Subcutaneous abdominal adipose tissue (tissue), 5 donors: ENCODE measurements at regions not wholly inside any gene's neighbourhood (a gene's known extent, or its start where the extent isn't known, plus 50 kb on each side); places are given as distances from the start of the nearest gene placed in this dataset.
"Not testable (repeated sequence)": the region's sequence is repeated elsewhere in the genome, so short reads cannot be mapped to it uniquely, and the experiment has no call there.

Experiments
- H3K27ac ChIP-seq: one replicate; pipeline ENCODE4 v1.7.0; 2013; ENCODE audit warnings: low read depth, mild to moderate bottlenecking, inconsistent platforms, low read length, moderate library complexity
- H3K27me3 ChIP-seq, 5 donors: one replicate each; pipeline ENCODE4 v1.7.0; 2013; ENCODE audit warnings: low read length in 5 of 5, inconsistent platforms in 1 of 5; ENCODE audit not compliant: control insufficient read depth in 5 of 5, insufficient read depth in 4 of 5
- H3K36me3 ChIP-seq, 5 donors: one replicate each; pipeline ENCODE4 v1.7.0; 2013; ENCODE audit warnings: low read length in 5 of 5; ENCODE audit not compliant: control insufficient read depth in 5 of 5, insufficient read depth in 5 of 5
- H3K4me1 ChIP-seq, 5 donors: one replicate each; pipeline ENCODE4 v1.7.0; 2013; ENCODE audit warnings: low read length in 5 of 5, mild to moderate bottlenecking in 3 of 5, moderate library complexity in 1 of 5; ENCODE audit not compliant: control insufficient read depth in 5 of 5, insufficient read depth in 5 of 5
- H3K4me3 ChIP-seq, 5 donors: one replicate each; pipeline ENCODE4 v1.7.0; 2013; ENCODE audit warnings: low read length in 5 of 5, low read depth in 1 of 5
- H3K9ac ChIP-seq, 5 donors: one replicate each; pipeline ENCODE4 v1.7.0; 2013; ENCODE audit warnings: low read length in 5 of 5, mild to moderate bottlenecking in 4 of 5, moderate library complexity in 3 of 5
- H3K9me3 ChIP-seq, 5 donors: one replicate each; pipeline ENCODE4 v1.7.0; 2013; ENCODE audit warnings: low read length in 5 of 5; ENCODE audit not compliant: control insufficient read depth in 5 of 5
- donor health status: healthy.
- donor health status: healthy.
- donor health status: healthy.
- donor health status: healthy.
- donor health status: healthy.

DNA sequence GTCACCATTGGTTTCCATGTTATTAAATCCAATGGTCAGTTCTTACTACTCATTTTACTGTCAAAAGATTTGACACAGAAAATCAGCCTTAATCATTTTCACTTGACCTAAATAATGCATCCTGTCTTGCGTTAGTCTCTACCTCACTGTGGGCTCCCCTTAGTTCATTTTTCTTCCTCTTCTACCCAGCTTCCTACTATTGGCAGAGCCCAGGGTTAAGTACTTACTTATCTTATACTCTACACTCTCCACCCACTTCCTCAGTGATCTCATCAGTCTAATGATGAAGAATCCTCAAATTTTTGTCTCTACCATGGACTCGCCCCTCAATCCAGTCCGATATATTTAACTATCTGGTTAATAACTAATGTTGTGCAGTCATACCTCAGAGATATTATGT is 735.9 kb downstream of the KCNT2 start:
- Histone ChIP-seq H3K4me3 (no peak overlapping the region), H3K4me1 (no peaks in the 10 kb centered on the region), H3K9me3 (no peaks in the 10 kb centered on the region), H3K27ac (no peak overlapping the region), H3K9ac (no peak overlapping the region), H3K36me3 (no peaks in the 10 kb centered on the region), H3K27me3 (no peaks in the 10 kb centered on the region)

- Histone ChIP-seq H3K9me3 (no peaks in the 10 kb centered on the region), H3K4me3 (no peak overlapping the region), H3K27me3 (no peaks in the 10 kb centered on the region), H3K9ac (no peak overlapping the region), H3K4me1 (no peaks in the 10 kb centered on the region), H3K27ac (no peak overlapping the region), H3K36me3 (no peaks in the 10 kb centered on the region)
These were observed 740.6 kb downstream of the KCNT2 start for GRCh38 chr1:195867638-195868037.

DNA sequence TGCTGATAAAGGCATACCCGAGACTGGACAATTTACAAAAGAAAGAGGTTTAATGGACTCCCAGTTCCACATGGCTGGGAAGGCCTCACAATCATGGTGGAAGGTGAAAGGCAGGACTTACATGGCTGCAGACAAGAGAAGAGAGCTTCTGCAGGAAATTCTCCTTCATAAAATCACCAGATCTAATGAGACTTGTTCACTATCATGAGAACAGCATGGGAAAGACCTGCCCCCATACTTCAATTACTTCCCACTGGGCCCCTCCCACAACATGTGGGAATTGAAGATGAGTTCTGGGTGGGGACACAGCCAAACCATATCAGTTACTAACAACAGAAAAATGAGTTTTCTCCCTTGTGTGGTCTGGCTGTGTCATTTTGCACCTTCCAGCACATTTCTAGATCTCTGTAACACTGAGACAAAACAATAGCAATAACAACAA is 741.4 kb downstream of the KCNT2 start:
- Histone ChIP-seq H3K4me1 (no peaks in the 10 kb centered on the region), H3K36me3 (no peaks in the 10 kb centered on the region), H3K27me3 (no peaks in the 10 kb centered on the region), H3K9ac (no peak overlapping the region), H3K4me3 (no peak overlapping the region), H3K27ac (no peak overlapping the region), H3K9me3 (no peaks in the 10 kb centered on the region)

DNA sequence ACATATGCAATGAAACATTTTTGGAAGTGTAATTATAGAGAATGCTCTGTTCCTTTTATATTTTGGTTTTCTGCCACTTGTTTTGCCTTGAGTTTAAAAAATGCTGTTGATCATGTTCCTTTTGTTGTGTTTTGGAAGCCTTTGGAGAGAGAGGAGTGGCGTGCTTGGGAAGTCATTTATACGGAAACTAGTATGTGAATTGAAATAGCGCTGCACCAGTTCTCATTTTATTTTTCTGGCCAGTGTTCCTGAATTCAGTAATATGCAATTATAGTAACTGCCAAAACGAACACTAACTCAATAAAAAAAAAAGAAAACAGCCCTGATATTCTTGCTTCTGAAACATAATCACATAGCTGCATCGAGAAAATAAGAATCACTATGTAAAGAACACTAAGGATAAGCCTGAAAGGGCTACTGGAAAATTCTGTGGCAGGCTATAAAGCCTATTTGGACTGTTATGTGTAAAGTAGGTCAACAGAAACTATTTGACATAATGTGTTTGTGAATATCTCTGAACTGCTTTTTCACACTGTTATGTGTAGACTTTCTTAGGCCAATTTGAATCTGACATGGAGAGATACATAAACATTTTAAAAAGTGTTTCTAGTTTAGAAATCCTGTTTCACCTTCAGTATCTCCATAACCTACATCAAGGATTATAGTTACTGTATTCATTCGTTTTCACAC is 742.0 kb downstream of the KCNT2 start:
- H3K27me3 ChIP-seq = no peaks in the 10 kb centered on the region
- H3K36me3 ChIP-seq = no peaks in the 10 kb centered on the region
- H3K4me1 ChIP-seq = no peaks in the 10 kb centered on the region
- H3K9ac ChIP-seq = no peak overlapping the region
- H3K9me3 ChIP-seq = no peaks in the 10 kb centered on the region
- no peak overlapping the region for H3K4me3 ChIP-seq
- H3K27ac ChIP-seq = no peak overlapping the region

DNA sequence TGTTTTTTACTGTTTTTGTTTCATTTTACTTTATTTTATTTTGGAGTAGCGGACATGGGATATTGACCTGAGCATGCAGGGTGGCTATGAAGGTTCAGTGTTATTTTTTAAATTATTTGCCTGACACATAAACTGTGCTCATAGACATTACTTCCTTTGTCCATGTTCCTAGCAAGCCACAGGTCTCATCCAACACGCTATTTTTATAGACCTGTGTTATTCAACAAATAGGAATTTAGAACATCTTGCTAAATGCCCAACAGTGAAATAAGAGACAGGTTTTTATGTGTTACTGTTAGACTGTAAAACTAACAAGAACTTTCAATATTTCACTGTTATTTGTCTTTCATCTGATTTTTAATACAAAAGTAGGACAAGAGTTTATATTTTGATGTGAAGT is 756.4 kb downstream of the KCNT2 start:
- H3K9me3 ChIP-seq = peaks cover 0 to 5% (median 0%) of the 10 kb centered on the region in 5 donors
- H3K4me3 ChIP-seq = no peak overlapping the region
- no peaks in the 10 kb centered on the region for H3K4me1 ChIP-seq
- no peak overlapping the region for H3K27ac ChIP-seq
- H3K36me3 ChIP-seq = no peaks in the 10 kb centered on the region
- no peaks in the 10 kb centered on the region for H3K27me3 ChIP-seq
- no peak overlapping the region for H3K9ac ChIP-seq

DNA sequence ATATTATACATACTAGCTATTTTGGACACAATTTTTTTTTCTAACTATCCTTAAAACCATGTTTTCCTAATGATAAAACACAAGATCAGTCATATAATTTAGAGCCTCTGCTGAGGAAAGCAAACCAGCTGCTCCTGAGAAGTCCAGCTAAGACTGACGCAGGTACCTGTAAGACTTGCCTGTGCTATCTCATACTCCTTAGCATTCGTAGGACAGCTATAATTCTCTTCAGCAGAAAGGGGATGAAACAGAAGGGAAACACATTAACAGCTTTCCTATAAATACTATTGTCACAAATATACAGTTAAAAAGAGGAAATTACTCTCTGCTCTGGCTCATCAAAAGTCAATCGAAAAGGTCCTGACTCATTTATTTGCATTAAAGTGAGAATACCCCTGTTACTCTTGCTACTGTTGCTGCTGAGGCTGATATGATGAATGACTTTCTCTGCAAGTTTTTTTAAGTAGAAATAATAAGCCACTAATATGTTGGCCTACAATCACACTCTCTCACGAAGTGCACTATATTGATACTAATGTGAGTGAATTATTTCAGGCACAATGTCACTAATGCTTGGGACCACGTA is 757.1 kb downstream of the KCNT2 start:
- no peaks in the 10 kb centered on the region for H3K4me1 ChIP-seq
- no peaks in the 10 kb centered on the region for H3K27me3 ChIP-seq
- H3K4me3 ChIP-seq = no peak overlapping the region
- H3K27ac ChIP-seq = no peak overlapping the region
- no peak overlapping the region for H3K9ac ChIP-seq
- H3K36me3 ChIP-seq = no peaks in the 10 kb centered on the region
- peaks cover 0 to 2% (median 0%) of the 10 kb centered on the region in 5 donors for H3K9me3 ChIP-seq

GRCh38 chr1:195849180-195849579 is 759.1 kb downstream of the KCNT2 start:
- no peak overlapping the region for H3K4me3 ChIP-seq
- H3K9me3 ChIP-seq = no peaks in the 10 kb centered on the region
- no peak overlapping the region for H3K9ac ChIP-seq
- no peak overlapping the region for H3K27ac ChIP-seq
- H3K27me3 ChIP-seq = no peaks in the 10 kb centered on the region
- no peaks in the 10 kb centered on the region for H3K36me3 ChIP-seq
- H3K4me1 ChIP-seq = no peaks in the 10 kb centered on the region

DNA sequence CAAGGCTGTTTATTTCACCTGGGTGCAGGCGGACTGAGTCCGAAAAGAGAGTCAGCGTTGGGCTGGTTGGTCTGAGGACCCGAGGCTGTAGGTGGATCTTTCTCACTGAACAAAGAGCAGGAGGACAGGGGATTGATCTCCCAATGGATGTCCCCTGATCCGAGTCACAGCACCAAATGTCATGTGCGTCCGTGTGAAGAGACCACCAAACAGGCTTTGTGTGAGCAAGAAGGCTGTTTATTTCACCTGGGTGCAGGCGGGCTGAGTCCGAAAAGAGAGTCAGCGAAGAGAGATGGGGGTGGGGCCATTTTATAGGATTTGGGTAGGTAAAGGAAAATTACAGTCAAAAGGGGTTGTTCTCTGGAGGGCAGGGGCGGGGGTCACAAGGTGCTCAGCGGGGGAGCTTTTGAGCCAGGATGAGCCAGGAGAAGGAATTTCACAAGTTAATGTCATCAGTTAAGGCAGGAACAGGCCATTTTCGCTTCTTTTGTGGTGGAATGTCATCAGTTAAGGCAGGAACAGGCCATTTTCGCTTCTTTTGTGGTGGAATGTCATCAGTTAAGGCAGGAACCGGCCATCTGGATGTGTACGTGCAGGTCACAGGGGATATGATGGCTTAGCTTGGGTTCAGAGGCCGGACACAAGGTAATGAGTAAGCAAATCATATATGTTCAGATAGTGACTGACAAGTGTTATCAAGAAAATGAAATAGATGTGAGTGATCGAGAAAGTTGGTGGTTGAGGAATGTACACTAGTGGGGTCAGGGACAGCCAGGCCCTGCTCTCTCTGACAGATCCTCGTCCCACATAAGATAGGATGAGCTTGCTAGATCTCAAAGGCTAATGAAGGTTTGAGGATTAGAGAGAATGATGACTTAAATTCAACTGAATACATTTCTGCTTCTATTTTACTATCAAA is 760.0 kb downstream of the KCNT2 start:
- H3K4me1 ChIP-seq, H3K9ac ChIP-seq, H3K4me3 ChIP-seq, H3K27me3 ChIP-seq, H3K36me3 ChIP-seq, H3K9me3 ChIP-seq, H3K27ac ChIP-seq: not testable (repeated sequence)

DNA sequence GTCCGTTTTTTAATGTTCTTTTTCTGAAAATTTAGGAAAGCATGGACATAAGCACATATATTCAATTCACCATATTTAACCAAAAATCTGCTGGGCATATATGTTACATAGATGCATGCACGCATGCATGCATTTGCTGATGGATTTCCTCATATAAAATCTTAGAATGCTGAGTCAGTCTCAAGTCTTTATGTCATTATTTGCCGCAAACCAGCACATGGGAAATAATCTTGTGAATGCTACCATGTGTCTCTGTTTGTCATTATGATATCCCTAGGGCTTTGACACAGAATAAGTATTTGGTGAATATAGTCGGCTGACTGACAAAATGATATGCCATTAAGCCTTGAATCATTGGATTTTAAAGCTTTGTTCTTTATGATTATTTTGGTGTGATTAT is 776.5 kb downstream of the KCNT2 start:
- Histone ChIP-seq H3K4me3 (no peak overlapping the region), H3K27ac (no peak overlapping the region), H3K27me3 (no peaks in the 10 kb centered on the region), H3K9ac (no peak overlapping the region), H3K4me1 (no peaks in the 10 kb centered on the region), H3K9me3 (no peaks in the 10 kb centered on the region), H3K36me3 (no peaks in the 10 kb centered on the region)

DNA sequence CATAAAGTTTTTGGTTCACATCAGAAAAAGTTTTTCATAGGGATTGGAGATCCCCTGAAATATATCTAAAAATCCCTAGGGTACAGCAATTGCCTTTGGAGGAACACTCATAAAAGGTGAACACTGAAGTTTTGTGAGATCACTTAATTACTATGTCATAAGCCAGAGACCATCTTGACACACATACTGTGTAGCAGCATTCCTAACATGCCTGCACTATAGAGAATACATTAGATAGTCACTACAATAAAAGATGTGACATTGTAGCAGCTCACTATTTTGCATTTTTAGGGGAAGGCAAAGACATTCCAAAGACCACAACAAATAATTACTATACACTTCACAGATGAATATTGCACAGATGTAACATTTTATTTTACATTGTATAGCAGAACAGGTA is 779.9 kb downstream of the KCNT2 start:
- Histone ChIP-seq H3K27me3 (no peaks in the 10 kb centered on the region), H3K27ac (no peak overlapping the region), H3K4me3 (no peak overlapping the region), H3K4me1 (no peaks in the 10 kb centered on the region), H3K36me3 (no peaks in the 10 kb centered on the region), H3K9ac (no peak overlapping the region), H3K9me3 (no peaks in the 10 kb centered on the region)
